ENCODE measurements at regions not wholly inside any gene's neighbourhood (a gene's known extent, or its start where the extent isn't known, plus 50 kb on each side); places are given as distances from the start of the nearest gene placed in this dataset.

DNA sequence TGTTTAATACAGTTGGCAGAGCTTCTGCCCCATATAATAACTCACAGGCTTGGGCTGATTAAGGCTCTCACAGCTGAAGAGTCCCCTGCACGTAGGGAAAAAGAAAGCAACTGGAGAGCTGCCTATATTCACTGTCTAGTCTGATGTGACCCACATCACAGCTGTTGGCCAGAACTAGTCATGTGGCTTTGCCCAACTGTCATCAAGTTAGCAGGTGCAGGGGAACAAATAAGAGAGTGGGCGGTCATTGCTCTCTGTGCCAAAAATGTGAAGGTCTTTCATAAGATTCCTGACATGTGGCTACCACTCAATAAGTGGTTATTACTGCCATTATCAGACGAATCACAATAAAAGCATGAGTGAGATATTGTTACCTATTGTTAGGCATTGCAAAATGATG lies 665.2 kb downstream of the DOK5 start:
- H3K27ac Mint-ChIP-seq, result no peak overlapping the region
- DNase-seq (ENCODE audit: low spot score) (no peak), ATAC-seq (no peak)
- H3K4me3 Mint-ChIP-seq, result no peak overlapping the region
- H4K20me1 ChIP-seq (replicated peaks; ENCODE audit: insufficient read depth), result no peaks in the 10 kb centered on the region
- H3F3A ChIP-seq (replicated peaks; ENCODE audit: low read depth), result no peaks in the 10 kb centered on the region
- peaks cover 9% of the 10 kb centered on the region; the same call in 1 of the 2 replicates for H3K36me3 ChIP-seq (ENCODE audit: insufficient read depth)
- H3K79me2 ChIP-seq (replicated peaks; ENCODE audit: insufficient read depth), result no peaks in the 10 kb centered on the region
- no peak overlapping the region for H3K4me2 ChIP-seq
- peaks cover 8% of the 10 kb centered on the region; the same call in 2 of the 3 replicates for H3K36me3 Mint-ChIP-seq (ENCODE audit: low read depth)
- TF ChIP-seq ZNF114 (CRISPR knock-in tag; IDR thresholded peaks at IDR 0.05) (no peak), EZH2 (IDR thresholded peaks at IDR 0.05; ENCODE audit: low read depth, unreplicated experiment) (no peak), POLR2AphosphoS5 (IDR thresholded peaks at IDR 0.05; ENCODE audit: low read depth) (no peak), NANOG (IDR thresholded peaks at IDR 0.05; ENCODE audit: borderline replicate concordance) (no peak), EZH2phosphoT487 (IDR thresholded peaks at IDR 0.05; ENCODE audit: unreplicated experiment) (no peak), ETS1 (IDR thresholded peaks at IDR 0.05) (no peak), CTCF (conservative IDR thresholded peaks at IDR 0.05; ENCODE audit: low read depth in 2 of 2) (no peak), STAT1 (IDR thresholded peaks at IDR 0.05; ENCODE audit: unreplicated experiment) (no peak), ZNF331 (CRISPR knock-in tag; IDR thresholded peaks at IDR 0.05; ENCODE audit: low read depth) (no peak), REST (IDR thresholded peaks at IDR 0.05; ENCODE audit: unreplicated experiment) (no peak), CREB1 (CRISPR knock-in tag; IDR thresholded peaks at IDR 0.05; ENCODE audit: low read depth) (no peak), JUNB (IDR thresholded peaks at IDR 0.05; ENCODE audit: unreplicated experiment) (no peak)
- TF ChIP-seq, protein P1, sequence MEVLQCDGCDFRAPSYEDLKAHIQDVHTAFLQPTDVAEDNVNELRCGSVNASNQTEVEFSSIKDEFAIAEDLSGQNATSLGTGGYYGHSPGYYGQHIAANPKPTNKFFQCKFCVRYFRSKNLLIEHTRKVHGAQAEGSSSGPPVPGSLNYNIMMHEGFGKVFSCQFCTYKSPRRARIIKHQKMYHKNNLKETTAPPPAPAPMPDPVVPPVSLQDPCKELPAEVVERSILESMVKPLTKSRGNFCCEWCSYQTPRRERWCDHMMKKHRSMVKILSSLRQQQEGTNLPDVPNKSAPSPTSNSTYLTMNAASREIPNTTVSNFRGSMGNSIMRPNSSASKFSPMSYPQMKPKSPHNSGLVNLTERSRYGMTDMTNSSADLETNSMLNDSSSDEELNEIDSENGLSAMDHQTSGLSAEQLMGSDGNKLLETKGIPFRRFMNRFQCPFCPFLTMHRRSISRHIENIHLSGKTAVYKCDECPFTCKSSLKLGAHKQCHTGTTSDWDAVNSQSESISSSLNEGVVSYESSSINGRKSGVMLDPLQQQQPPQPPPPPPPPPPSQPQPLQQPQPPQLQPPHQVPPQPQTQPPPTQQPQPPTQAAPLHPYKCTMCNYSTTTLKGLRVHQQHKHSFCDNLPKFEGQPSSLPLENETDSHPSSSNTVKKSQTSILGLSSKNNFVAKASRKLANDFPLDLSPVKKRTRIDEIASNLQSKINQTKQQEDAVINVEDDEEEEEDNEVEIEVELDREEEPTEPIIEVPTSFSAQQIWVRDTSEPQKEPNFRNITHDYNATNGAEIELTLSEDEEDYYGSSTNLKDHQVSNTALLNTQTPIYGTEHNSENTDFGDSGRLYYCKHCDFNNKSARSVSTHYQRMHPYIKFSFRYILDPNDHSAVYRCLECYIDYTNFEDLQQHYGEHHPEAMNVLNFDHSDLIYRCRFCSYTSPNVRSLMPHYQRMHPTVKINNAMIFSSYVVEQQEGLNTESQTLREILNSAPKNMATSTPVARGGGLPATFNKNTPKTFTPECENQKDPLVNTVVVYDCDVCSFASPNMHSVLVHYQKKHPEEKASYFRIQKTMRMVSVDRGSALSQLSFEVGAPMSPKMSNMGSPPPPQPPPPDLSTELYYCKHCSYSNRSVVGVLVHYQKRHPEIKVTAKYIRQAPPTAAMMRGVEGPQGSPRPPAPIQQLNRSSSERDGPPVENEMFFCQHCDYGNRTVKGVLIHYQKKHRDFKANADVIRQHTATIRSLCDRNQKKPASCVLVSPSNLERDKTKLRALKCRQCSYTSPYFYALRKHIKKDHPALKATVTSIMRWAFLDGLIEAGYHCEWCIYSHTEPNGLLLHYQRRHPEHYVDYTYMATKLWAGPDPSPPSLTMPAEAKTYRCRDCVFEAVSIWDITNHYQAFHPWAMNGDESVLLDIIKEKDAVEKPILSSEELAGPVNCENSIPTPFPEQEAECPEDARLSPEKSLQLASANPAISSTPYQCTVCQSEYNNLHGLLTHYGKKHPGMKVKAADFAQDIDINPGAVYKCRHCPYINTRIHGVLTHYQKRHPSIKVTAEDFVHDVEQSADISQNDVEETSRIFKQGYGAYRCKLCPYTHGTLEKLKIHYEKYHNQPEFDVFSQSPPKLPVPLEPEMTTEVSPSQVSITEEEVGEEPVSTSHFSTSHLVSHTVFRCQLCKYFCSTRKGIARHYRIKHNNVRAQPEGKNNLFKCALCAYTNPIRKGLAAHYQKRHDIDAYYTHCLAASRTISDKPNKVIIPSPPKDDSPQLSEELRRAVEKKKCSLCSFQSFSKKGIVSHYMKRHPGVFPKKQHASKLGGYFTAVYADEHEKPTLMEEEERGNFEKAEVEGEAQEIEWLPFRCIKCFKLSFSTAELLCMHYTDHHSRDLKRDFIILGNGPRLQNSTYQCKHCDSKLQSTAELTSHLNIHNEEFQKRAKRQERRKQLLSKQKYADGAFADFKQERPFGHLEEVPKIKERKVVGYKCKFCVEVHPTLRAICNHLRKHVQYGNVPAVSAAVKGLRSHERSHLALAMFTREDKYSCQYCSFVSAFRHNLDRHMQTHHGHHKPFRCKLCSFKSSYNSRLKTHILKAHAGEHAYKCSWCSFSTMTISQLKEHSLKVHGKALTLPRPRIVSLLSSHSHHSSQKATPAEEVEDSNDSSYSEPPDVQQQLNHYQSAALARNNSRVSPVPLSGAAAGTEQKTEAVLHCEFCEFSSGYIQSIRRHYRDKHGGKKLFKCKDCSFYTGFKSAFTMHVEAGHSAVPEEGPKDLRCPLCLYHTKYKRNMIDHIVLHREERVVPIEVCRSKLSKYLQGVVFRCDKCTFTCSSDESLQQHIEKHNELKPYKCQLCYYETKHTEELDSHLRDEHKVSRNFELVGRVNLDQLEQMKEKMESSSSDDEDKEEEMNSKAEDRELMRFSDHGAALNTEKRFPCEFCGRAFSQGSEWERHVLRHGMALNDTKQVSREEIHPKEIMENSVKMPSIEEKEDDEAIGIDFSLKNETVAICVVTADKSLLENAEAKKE (CRISPR knock-in tag; IDR thresholded peaks at IDR 0.05), result no peak
- H3K9me2 ChIP-seq (ENCODE audit: insufficient read depth), result no peaks in the 10 kb centered on the region
- H3K4me1 ChIP-seq (ENCODE audit: insufficient read depth), result no peaks in the 10 kb centered on the region
- H2AFZ ChIP-seq, result no peak overlapping the region
- H3K27ac ChIP-seq (ENCODE audit: low read depth), result no peak overlapping the region
- H3K27me3 ChIP-seq (ENCODE audit: insufficient read depth), result no peaks in the 10 kb centered on the region
- no peak overlapping the region for H3K4me3 ChIP-seq
- peaks cover 88% of the 10 kb centered on the region for H3K9me3 Mint-ChIP-seq
- H3K4me1 Mint-ChIP-seq, result no peaks in the 10 kb centered on the region
- H3K27me3 Mint-ChIP-seq (ENCODE audit: insufficient read depth, low read depth, poor library complexity), result peaks cover 5% of the 10 kb centered on the region

Measured in GM23338 (cell line).